NT2/D1 (cell line): ENCODE measurements at regions not wholly inside any gene's neighbourhood (a gene's known extent, or its start where the extent isn't known, plus 50 kb on each side); places are given as distances from the start of the nearest gene placed in this dataset.

ENCODE experiments used
- SUZ12 ChIP-seq: IDR thresholded peaks from 2 replicates; pipeline ENCODE4 v1.6.1; 2011; ENCODE audit not compliant: insufficient read length, insufficient read depth; ENCODE audit errors: extremely low read depth
- YY1 ChIP-seq: IDR thresholded peaks from 2 replicates; pipeline ENCODE4 v1.6.1; 2011; ENCODE audit not compliant: insufficient read length, insufficient read depth
- ZNF274 ChIP-seq: IDR thresholded peaks from 2 replicates; pipeline ENCODE4 v1.6.1; 2011; ENCODE audit warnings: mild to moderate bottlenecking, low read depth, low read length

- TF ChIP-seq SUZ12 = no peak
- TF ChIP-seq ZNF274 = no peak
- TF ChIP-seq YY1 = no peak
Observed at GRCh38 chr13:107974409-107974808, 240.9 kb downstream of the LIG4 start.
